K562 (cell line): ENCODE measurements at regions not wholly inside any gene's neighbourhood (a gene's known extent, or its start where the extent isn't known, plus 50 kb on each side); places are given as distances from the start of the nearest gene placed in this dataset.

Experiments
- EP300 ChIP-seq: IDR thresholded peaks from 2 replicates; pipeline ENCODE4 v1.6.1; 2012; ENCODE audit warnings: low read length, improper control_type of control experiment
- HDGF ChIP-seq: fragments of 450-650 bp; IDR thresholded peaks from 2 replicates; pipeline ENCODE4 v1.6.1; 2016
- MEF2A ChIP-seq: IDR thresholded peaks from 2 replicates; pipeline ENCODE4 v1.6.1; 2011; ENCODE audit warnings: low read depth, mild to moderate bottlenecking, low read length, moderate library complexity; ENCODE audit not compliant: control insufficient read depth
- TGIF2 ChIP-seq: sonication (generic); formaldehyde crosslinking; IDR thresholded peaks from 2 replicates; pipeline ENCODE4 v1.8.1; 2022; ENCODE audit warnings: mild to moderate bottlenecking, missing genetic modification reagents, moderate library complexity
- TSC22D4 ChIP-seq: fragments of 450-650 bp; IDR thresholded peaks from 2 replicates; pipeline ENCODE4 v1.6.1; 2016; ENCODE audit warnings: missing genetic modification characterization, missing biosample characterization, control low read depth
- TF ChIP-seq, protein P1 (sequence below), 2 experiments: fragments of 450-650 bp; IDR thresholded peaks; 2 replicates each; pipeline ENCODE4 v1.6.1; 2016

DNA sequence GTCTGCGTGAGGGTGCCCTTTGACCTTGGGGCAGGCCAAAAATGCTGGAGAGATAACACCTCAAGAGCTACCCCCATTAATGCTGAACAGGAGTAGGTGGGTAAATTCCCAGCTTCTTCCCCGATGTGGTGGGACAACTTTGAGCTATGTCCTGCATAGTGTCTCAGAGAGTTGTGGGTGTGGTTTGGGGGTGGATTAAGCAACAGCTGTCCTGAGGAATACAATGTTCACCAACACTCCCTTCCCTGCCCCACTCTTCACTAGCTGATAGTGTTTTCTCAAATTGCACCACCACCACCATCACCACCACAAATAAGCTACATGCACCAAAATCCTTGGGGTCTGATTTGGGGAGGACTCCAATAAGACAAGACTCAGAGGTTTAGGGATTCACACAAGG, 258.4 kb downstream of the HLX start:
- TF ChIP-seq EP300 (no peak), HDGF (no peak), TGIF2 (CRISPR knock-in tag) (no peak), TSC22D4 (tag) (no peak), MEF2A (no peak)
- TF ChIP-seq, protein P1, sequence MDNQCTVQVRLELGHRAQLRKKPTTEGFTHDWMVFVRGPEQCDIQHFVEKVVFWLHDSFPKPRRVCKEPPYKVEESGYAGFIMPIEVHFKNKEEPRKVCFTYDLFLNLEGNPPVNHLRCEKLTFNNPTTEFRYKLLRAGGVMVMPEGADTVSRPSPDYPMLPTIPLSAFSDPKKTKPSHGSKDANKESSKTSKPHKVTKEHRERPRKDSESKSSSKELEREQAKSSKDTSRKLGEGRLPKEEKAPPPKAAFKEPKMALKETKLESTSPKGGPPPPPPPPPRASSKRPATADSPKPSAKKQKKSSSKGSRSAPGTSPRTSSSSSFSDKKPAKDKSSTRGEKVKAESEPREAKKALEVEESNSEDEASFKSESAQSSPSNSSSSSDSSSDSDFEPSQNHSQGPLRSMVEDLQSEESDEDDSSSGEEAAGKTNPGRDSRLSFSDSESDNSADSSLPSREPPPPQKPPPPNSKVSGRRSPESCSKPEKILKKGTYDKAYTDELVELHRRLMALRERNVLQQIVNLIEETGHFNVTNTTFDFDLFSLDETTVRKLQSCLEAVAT (IDR thresholded peaks at IDR 0.05) = no peak
